Skin epidermis (tissue), 12 donors: ENCODE measurements at regions not wholly inside any gene's neighbourhood (a gene's known extent, or its start where the extent isn't known, plus 50 kb on each side); places are given as distances from the start of the nearest gene placed in this dataset.

Experiments
- H3K27ac ChIP-seq, 21 experiments: fragments of 200-600 bp; sonication (generic) in 11 of 21; one replicate each; pipeline ENCODE4 v1.5.0; 2020; ENCODE audit warnings: mild to moderate bottlenecking in 3 of 21, inconsistent platforms in 2 of 21, moderate library complexity in 2 of 21
- H3K4me3 ChIP-seq, 7 experiments: fragments of 200-600 bp; sonication (generic) in 2 of 7; one replicate each; pipeline ENCODE4 v1.5.0; 2020; ENCODE audit warnings: inconsistent platforms in 2 of 7, mild to moderate bottlenecking in 2 of 7, moderate library complexity in 1 of 7

DNA sequence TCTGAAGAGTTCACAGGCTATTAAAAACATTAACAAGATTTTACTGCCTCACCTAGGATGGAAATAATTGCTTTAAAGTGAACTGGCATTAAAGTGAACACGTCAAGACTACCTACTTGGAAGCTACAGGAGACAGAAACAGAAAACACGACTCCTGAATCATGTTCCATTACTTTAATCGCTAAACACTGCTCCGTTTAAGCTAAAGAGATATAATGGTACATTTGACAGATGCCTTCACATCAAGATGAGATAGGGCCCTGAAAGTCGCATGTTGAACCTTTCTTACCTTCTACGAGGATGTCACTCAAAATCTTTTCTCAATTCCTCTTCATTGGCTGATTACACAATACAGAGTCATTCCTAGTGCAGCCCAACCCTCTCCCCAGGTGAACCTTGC is 206.3 kb upstream of the GATB start:
- no peak overlapping the region for H3K27ac ChIP-seq

GRCh38 chr4:151962138-151962823 is 201.5 kb upstream of the GATB start:
- H3K27ac ChIP-seq = peak overlapping the region in 1 of 21 experiments; percentile 9
- H3K4me3 ChIP-seq = no peak overlapping the region

More for the DNA sequence above, 206.3 kb upstream of the GATB start:
- no peak overlapping the region for H3K4me3 ChIP-seq

- Histone ChIP-seq H3K4me3 (no peak overlapping the region), H3K27ac (peak overlapping the region in 1 of 21 experiments; percentile 46)
These were observed 200.6 kb upstream of the GATB start for GRCh38 chr4:151961456-151961855.

- H3K4me3 ChIP-seq = no peak overlapping the region
These were observed 199.8 kb upstream of the GATB start for GRCh38 chr4:151960449-151961230.

GRCh38 chr4:151957153-151957552 is 196.3 kb upstream of the GATB start:
- Histone ChIP-seq H3K27ac (no peak overlapping the region), H3K4me3 (no peak overlapping the region)

More at GRCh38 chr4:151960449-151961230, 199.8 kb upstream of the GATB start:
- H3K27ac ChIP-seq = peak overlapping the region in 3 of 21 experiments; percentile 17 to 46 (median 42)

GRCh38 chr4:151955721-151956380 is 195.0 kb upstream of the GATB start:
- Histone ChIP-seq H3K27ac (no peak overlapping the region), H3K4me3 (no peak overlapping the region)

DNA sequence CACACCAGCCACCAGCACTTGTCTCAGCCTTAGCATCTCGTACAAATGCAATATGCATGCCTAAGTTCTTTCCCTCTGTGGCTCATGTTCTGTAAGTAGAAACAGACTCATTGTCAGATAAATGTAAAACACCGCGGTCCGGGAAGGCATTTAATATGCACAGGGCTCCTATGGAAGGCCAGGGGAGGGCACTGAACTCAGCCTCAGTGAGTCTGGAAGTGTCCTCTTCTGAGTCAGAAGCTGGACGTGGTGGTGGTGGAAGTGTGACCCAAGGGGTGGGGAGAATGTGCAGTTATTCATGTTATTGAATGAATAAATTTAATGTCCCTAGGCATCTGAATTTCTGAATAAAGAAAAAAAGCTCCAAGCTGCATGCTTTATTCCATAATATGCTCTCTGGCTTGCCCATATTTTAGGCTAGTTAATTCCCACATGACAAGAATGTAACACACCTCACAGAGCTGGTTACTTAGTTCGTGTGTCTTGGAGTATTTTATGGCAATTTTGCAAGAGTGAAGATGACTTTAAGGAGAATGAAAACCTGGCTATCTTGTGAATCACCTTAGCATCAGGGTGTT is 193.1 kb upstream of the GATB start:
- no peak overlapping the region for H3K4me3 ChIP-seq
- H3K27ac ChIP-seq = no peak overlapping the region

GRCh38 chr4:151953312-151953711 is 192.5 kb upstream of the GATB start:
- no peak overlapping the region for H3K27ac ChIP-seq

DNA sequence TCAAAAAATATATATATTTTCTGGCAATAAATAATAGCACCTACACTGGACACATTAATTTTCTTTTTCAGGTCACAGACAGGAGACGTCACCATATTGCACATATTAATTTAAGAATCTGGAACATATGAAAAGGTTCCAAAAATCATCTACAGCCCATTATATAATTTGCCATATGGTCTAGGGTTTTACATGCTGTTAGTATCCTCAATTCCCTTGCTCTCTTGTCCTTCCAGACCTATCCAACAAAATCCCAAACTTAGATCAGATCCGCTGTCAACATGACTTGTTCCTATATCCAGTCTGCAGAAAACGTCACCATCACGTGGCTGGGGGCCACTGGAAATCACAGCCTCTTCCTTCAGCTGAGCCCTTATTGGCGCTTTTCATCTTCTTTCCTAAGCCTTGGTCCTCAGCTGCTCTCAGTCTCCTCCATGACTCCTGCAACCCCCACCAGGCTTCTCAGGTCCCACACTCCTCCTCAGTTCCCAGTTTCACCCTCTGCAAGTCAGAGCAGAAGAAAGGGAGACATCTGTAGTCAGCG is 192.0 kb upstream of the GATB start:
- no peak overlapping the region for H3K27ac ChIP-seq
- no peak overlapping the region for H3K4me3 ChIP-seq

More at GRCh38 chr4:151953312-151953711, 192.5 kb upstream of the GATB start:
- no peak overlapping the region for H3K4me3 ChIP-seq

DNA sequence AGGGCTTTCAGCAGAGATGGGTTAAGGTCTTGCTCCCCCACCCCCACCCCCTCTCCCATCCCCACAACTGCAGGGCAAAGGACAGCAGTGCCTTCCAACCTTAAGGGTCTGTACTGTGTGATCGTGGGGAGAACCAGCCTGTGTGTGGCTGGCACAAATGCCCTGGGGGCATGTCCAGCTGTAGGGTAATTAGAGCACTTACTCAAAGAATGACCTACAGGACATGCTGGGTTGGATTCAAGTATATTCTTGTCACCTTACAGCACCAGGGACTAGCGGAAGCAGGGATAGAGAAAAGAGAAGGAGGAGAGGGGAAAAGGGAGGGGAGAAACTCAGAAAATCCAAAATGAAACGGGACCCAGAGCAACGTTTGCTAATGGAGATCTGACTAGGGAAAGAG is 191.3 kb upstream of the GATB start:
- Histone ChIP-seq H3K4me3 (no peak overlapping the region), H3K27ac (peak overlapping the region in 1 of 21 experiments; percentile 42)

DNA sequence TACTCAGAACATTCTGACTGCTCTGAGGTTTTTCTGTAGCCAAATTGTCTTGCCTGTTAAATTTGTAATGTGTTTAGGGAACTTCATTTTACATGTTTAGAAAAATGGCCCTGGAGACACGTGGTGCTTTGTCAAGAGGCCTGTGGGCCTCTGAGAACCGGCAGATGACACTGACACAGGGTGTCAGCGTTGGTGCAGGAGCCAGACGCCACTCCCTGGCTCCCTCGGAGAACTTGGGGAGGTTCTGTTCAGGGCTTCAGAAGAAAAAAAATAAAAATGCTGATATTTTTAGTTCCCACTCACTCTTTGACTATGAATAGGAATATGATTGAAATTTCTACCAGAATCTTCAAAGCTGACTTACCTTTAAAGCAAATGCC is 190.9 kb upstream of the GATB start:
- H3K27ac ChIP-seq = peak overlapping the region in 1 of 21 experiments; percentile 42
- H3K4me3 ChIP-seq = no peak overlapping the region

DNA sequence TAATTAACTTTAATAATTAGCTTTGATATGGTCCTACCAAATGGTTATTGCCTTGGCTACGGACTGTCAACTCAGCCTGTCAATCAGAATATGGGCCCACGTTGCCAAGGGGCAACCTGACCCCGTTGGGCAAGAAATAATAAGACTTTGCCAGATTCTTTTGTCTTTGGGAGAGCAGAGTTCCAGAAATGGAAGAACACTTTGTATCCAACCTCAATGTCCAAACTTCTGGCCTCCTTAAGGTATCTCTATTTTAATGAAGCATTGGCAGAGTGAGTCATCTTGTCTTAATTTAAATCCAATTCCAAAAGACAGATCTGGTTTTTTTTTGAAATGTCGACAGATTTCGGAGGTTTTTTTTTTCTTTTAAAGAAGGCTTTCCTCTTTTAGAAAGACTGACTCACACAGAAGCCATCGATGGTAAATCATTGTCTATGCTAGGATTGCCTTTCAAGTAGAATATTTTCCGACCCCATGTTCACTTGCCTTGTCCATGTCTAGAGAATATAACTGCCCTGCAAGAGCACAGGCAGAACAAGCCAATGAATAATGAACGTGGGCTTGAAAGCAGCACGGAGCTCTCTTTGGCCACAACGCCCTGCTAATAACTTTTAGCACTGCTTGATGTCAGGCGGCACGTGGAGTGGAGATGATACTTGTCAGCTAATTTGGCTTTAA is 190.3 kb upstream of the GATB start:
- no peak overlapping the region for H3K27ac ChIP-seq

GRCh38 chr4:151948351-151949016 is 187.7 kb upstream of the GATB start:
- Histone ChIP-seq H3K4me3 (no peak overlapping the region), H3K27ac (no peak overlapping the region)

More for the DNA sequence above, 190.3 kb upstream of the GATB start:
- no peak overlapping the region for H3K4me3 ChIP-seq

DNA sequence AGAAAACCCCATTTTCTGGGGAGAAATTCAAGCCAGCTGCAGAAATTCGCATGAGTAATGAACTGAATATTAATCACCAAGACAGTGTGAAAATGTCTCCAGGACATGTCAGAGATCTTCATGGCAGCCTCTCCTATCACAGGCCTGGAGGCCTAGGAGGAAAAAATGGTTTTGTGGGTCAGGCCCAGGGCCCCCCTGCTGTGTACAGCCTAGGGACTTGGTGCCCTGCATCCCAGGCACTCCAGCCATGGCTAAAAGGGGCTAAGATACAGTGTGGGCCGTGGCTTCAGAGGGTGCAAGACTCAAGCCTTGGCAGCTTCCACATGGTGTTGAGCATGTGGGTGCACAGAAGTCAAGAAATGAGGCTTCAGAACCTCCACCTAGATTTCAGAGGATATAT is 185.9 kb upstream of the GATB start:
- H3K27ac ChIP-seq = no peak overlapping the region
- H3K4me3 ChIP-seq = no peak overlapping the region

- H3K4me3 ChIP-seq = no peak overlapping the region
- no peak overlapping the region for H3K27ac ChIP-seq
These were observed 182.2 kb upstream of the GATB start for GRCh38 chr4:151942971-151943370.

DNA sequence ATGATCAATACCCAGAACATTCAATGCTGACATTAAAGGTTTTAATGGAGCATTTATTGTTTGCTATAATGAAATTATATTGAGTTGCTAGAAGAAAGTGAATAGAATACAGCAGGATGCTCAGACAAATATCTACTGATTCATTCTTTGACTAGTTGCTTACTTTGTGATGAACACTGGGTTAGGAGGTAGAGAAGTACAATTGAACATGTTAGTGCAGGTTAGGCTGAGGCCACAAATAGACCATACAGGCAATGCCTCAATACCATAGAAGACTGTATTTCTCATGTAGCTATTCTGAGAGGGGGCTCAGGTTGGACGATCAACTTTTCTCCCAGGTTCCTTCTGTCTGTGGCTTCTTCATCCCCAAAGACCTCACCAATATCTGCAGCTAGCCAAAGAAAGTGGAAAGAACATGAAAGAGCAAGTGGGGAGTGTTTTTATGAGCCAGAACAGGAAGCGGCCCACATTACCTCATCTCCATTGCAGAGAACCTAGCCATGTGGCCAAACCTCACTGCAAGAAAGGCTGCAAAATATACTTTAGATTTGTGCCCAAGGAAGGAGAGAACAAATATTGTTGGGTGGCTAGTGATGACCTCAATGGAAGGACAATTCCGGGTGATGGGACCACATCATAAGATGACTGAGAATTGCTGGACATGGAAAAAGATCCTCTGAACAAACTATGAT is 180.3 kb upstream of the GATB start:
- no peak overlapping the region for H3K27ac ChIP-seq
- H3K4me3 ChIP-seq = no peak overlapping the region

DNA sequence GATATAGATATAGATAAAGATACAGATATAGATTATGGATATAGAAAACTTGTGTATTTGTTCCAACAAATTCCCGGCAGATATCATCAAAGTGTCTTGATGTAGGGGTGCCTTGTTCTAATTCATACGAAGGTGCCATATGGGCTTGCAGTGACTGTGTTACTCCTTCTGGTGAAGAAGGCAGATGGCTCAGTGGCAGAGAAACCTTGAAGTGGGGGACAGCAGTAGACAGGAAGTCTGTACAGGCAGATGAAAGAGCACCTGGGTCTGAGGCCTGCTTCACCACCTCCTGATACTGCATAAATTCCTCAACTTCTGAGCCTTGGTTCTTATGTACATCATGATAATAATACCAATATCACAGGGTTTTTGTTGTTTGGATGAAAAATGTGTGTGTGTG is 179.5 kb upstream of the GATB start:
- H3K27ac ChIP-seq = no peak overlapping the region

GRCh38 chr4:151939670-151940069 is 178.9 kb upstream of the GATB start:
- H3K4me3 ChIP-seq = no peak overlapping the region
- no peak overlapping the region for H3K27ac ChIP-seq

More for the DNA sequence above, 179.5 kb upstream of the GATB start:
- H3K4me3 ChIP-seq = no peak overlapping the region
